ENCODE measurements at regions not wholly inside any gene's neighbourhood (a gene's known extent, or its start where the extent isn't known, plus 50 kb on each side); places are given as distances from the start of the nearest gene placed in this dataset.
"Not testable (repeated sequence)": the region's sequence is repeated elsewhere in the genome, so short reads cannot be mapped to it uniquely, and the experiment has no call there.

- Histone ChIP-seq H3K27ac (ENCODE audit: low read length) (no peak overlapping the region), H3K4me2 (ENCODE audit: low read depth, low read length) (no peak overlapping the region), H3K4me3 (ENCODE audit: low read length) (no peak overlapping the region), H3K9me3 (replicated peaks; ENCODE audit: insufficient read depth, low read length) (no peaks in the 10 kb centered on the region), H3F3A (ENCODE audit: insufficient read depth, low read length) (no peaks in the 10 kb centered on the region), H3K9me2 (replicated peaks; ENCODE audit: insufficient read depth, low read length) (no peaks in the 10 kb centered on the region), H3K79me2 (ENCODE audit: low read length) (no peaks in the 10 kb centered on the region), H4K20me1 (ENCODE audit: insufficient read depth, low read length) (no peaks in the 10 kb centered on the region), H2AFZ (ENCODE audit: low read length) (no peak overlapping the region), H3K4me1 (ENCODE audit: low read length) (no peaks in the 10 kb centered on the region), H3K27me3 (replicated peaks; ENCODE audit: insufficient read depth, low read length) (no peaks in the 10 kb centered on the region), H3K9ac (ENCODE audit: low read length) (no peak overlapping the region), H3K36me3 (replicated peaks; ENCODE audit: insufficient read depth, low read length) (no peaks in the 10 kb centered on the region)
- no peak for TF ChIP-seq EZH2phosphoT487 (IDR thresholded peaks at IDR 0.05; ENCODE audit: low read length)
- TF ChIP-seq EZH2 (optimal IDR thresholded peaks at IDR 0.05; ENCODE audit: low read depth, low read length), result no peak
- no peak for TF ChIP-seq CTCF (IDR thresholded peaks at IDR 0.05; ENCODE audit: low read length)
- no peak for DNase-seq
These were observed 301.8 kb downstream of the MED10 start for GRCh38 chr5:6076341-6077239.

- not testable (repeated sequence) for H3K9me3 ChIP-seq (replicated peaks; ENCODE audit: insufficient read depth, low read length); H3K4me1 ChIP-seq (ENCODE audit: low read length); H3K27me3 ChIP-seq (replicated peaks; ENCODE audit: insufficient read depth, low read length); H3K4me3 ChIP-seq (ENCODE audit: low read length); H3F3A ChIP-seq (ENCODE audit: insufficient read depth, low read length); H3K36me3 ChIP-seq (replicated peaks; ENCODE audit: insufficient read depth, low read length); H3K9me2 ChIP-seq (replicated peaks; ENCODE audit: insufficient read depth, low read length); H2AFZ ChIP-seq (ENCODE audit: low read length); DNase-seq; H3K4me2 ChIP-seq (ENCODE audit: low read depth, low read length); H4K20me1 ChIP-seq (ENCODE audit: insufficient read depth, low read length); H3K27ac ChIP-seq (ENCODE audit: low read length); H3K79me2 ChIP-seq (ENCODE audit: low read length); H3K9ac ChIP-seq (ENCODE audit: low read length)
These were observed 305.9 kb downstream of the MED10 start for GRCh38 chr5:6072488-6072887.

GRCh38 chr5:6069496-6070185, 308.7 kb downstream of the MED10 start:
- Histone ChIP-seq H3K9ac (ENCODE audit: low read length) (no peak overlapping the region), H3K4me3 (ENCODE audit: low read length) (no peak overlapping the region), H3K9me2 (replicated peaks; ENCODE audit: insufficient read depth, low read length) (no peaks in the 10 kb centered on the region), H3F3A (ENCODE audit: insufficient read depth, low read length) (no peaks in the 10 kb centered on the region), H3K27ac (ENCODE audit: low read length) (no peak overlapping the region), H3K36me3 (replicated peaks; ENCODE audit: insufficient read depth, low read length) (no peaks in the 10 kb centered on the region), H3K27me3 (replicated peaks; ENCODE audit: insufficient read depth, low read length) (no peaks in the 10 kb centered on the region), H2AFZ (ENCODE audit: low read length) (no peak overlapping the region), H3K4me1 (ENCODE audit: low read length) (no peaks in the 10 kb centered on the region), H3K4me2 (ENCODE audit: low read depth, low read length) (no peak overlapping the region), H3K9me3 (replicated peaks; ENCODE audit: insufficient read depth, low read length) (no peaks in the 10 kb centered on the region), H3K79me2 (ENCODE audit: low read length) (no peaks in the 10 kb centered on the region), H4K20me1 (ENCODE audit: insufficient read depth, low read length) (no peaks in the 10 kb centered on the region)
- TF ChIP-seq CTCF (IDR thresholded peaks at IDR 0.05; ENCODE audit: low read length) (no peak), EZH2phosphoT487 (IDR thresholded peaks at IDR 0.05; ENCODE audit: low read length) (no peak), EZH2 (optimal IDR thresholded peaks at IDR 0.05; ENCODE audit: low read depth, low read length) (no peak)
- DNase-seq, result no peak

- DNase-seq, result no peak
- no peak overlapping the region for H3K4me2 ChIP-seq (ENCODE audit: low read depth, low read length)
- H3K9ac ChIP-seq (ENCODE audit: low read length), result no peak overlapping the region
- no peaks in the 10 kb centered on the region for H3K4me1 ChIP-seq (ENCODE audit: low read length)
- no peaks in the 10 kb centered on the region for H3F3A ChIP-seq (ENCODE audit: insufficient read depth, low read length)
- no peak overlapping the region for H3K27ac ChIP-seq (ENCODE audit: low read length)
- H3K79me2 ChIP-seq (ENCODE audit: low read length), result no peaks in the 10 kb centered on the region
- H3K36me3 ChIP-seq (replicated peaks; ENCODE audit: insufficient read depth, low read length), result no peaks in the 10 kb centered on the region
- H4K20me1 ChIP-seq (ENCODE audit: insufficient read depth, low read length), result no peaks in the 10 kb centered on the region
- no peak for TF ChIP-seq EZH2 (optimal IDR thresholded peaks at IDR 0.05; ENCODE audit: low read depth, low read length)
- no peak for TF ChIP-seq CTCF (IDR thresholded peaks at IDR 0.05; ENCODE audit: low read length)
- TF ChIP-seq EZH2phosphoT487 (IDR thresholded peaks at IDR 0.05; ENCODE audit: low read length), result no peak
- no peaks in the 10 kb centered on the region for H3K9me2 ChIP-seq (replicated peaks; ENCODE audit: insufficient read depth, low read length)
- H3K9me3 ChIP-seq (replicated peaks; ENCODE audit: insufficient read depth, low read length), result no peaks in the 10 kb centered on the region
- H3K4me3 ChIP-seq (ENCODE audit: low read length), result no peak overlapping the region
- no peak overlapping the region for H2AFZ ChIP-seq (ENCODE audit: low read length)
- H3K27me3 ChIP-seq (replicated peaks; ENCODE audit: insufficient read depth, low read length), result no peaks in the 10 kb centered on the region
These were observed 312.3 kb downstream of the MED10 start for GRCh38 chr5:6066016-6066415.

All from MM.1S (cell line).